ENCODE measurements at regions not wholly inside any gene's neighbourhood (a gene's known extent, or its start where the extent isn't known, plus 50 kb on each side); places are given as distances from the start of the nearest gene placed in this dataset.

DNA sequence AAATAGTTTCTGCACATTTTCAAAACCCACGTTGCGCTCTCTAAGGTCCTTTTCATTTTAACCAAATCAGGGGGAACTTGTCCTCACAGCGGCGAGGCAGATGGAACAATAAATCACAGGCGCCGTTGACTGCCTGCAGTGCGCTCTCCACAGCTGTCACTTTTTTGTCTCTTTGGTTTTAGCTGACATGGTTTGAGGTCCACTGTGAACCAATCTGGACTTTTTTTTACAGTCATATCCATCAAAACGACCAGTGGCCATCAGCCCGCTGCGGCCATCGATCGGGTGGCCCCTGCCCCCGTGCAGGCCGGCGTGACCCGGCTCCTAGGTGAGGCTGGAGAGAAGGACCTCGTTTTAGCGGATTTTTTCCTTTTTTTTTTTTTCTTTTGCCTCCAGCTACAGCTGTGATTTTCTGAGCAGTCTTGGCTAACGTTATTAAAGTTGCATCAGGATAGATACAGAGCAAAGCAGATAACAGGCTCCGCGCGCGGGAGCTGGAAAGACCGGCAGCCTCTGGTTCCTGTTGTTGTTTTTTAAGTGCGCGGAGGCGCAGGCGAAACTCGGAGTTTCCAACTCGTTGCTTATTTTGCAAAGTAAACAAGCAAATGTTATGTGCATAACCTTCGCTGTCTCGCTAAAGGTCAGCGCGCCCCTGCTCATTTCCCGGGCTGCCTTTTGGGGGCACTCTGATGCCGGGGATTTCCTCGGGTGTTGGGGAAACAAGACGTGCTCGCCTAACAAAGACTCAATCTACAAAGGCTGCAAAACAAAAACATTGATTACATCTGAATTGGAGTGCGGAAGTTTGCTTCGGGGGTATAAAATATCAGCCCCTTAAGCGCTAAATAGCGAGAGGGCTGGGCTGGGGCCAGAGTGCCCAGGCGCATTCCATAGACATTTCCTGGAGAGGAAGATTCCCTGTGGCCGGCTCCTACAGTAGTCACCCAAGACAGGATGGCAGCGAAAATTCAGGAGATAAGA lies 414.8 kb upstream of the MKI67 start:
- TF ChIP-seq CTCF (IDR thresholded peaks at IDR 0.05; ENCODE audit: low read length) = no peak
- TF ChIP-seq EZH2 (IDR thresholded peaks at IDR 0.05; ENCODE audit: borderline replicate concordance, low read length) = no peak
